Right lobe of liver (tissue), 4 donors: ENCODE measurements at regions not wholly inside any gene's neighbourhood (a gene's known extent, or its start where the extent isn't known, plus 50 kb on each side); places are given as distances from the start of the nearest gene placed in this dataset.

ENCODE experiments used
- CTCF ChIP-seq, 4 donors: fragments of 200-600 bp in 3 of 4; fragments of 450-650 bp in 1 of 4; IDR thresholded peaks; one replicate each; pipeline versions ENCODE4 v1.5.1 to v1.8.0; 2016 to 2022; ENCODE audit warnings: antibody characterized with exemption in 4 of 4, mild to moderate bottlenecking in 2 of 4
- POLR2A ChIP-seq: fragments of 450-650 bp; IDR thresholded peaks from one replicate; pipeline ENCODE4 v1.6.1; 2017; ENCODE audit warnings: antibody characterized with exemption, mild to moderate bottlenecking
- donor health status: DM: no; HTN: no; CAD: no.
- donor health status: DM: no; HTN: no; CAD: no.
- donor health status: DM: no; HTN: yes; CAD: no.

- TF ChIP-seq CTCF (IDR thresholded peaks at IDR 0.05): no peak
- TF ChIP-seq POLR2A: no peak
Measured at GRCh38 chr16:5715155-5715554, 617.6 kb upstream of the EEF2KMT start.
